ENCODE measurements at regions not wholly inside any gene's neighbourhood (a gene's known extent, or its start where the extent isn't known, plus 50 kb on each side); places are given as distances from the start of the nearest gene placed in this dataset.

GRCh38 chr16:27676839-27677238, 126.9 kb downstream of the KATNIP start:
- ATAC-seq (ENCODE audit: insufficient read depth, low FRiP score) (no peak), DNase-seq (no peak)
- H3K27me3 ChIP-seq (ENCODE audit: control insufficient read depth in 3 of 3, insufficient read depth in 3 of 3, low read length in 2 of 3): no peaks in the 10 kb centered on the region
- TF ChIP-seq CTCF (IDR thresholded peaks at IDR 0.05; ENCODE audit: control extremely low read depth, extremely low read depth): no peak
- H3K27ac ChIP-seq (ENCODE audit: low read depth in 1 of 2, low read length in 1 of 2): no peak overlapping the region
- no peaks in the 10 kb centered on the region for H3K4me1 ChIP-seq (ENCODE audit: control insufficient read depth in 5 of 5, insufficient read depth in 5 of 5, low read length in 5 of 5)
- H3K4me3 ChIP-seq: no peak overlapping the region
- 89 to 94% methylated on average over 4 of the region's 4 CpGs for WGBS, 2 donors
- no peak overlapping the region for H3K9ac ChIP-seq (ENCODE audit: insufficient read depth in 1 of 2, low read length in 2 of 2)
- H3K9me3 ChIP-seq (ENCODE audit: control insufficient read depth in 4 of 4, insufficient read depth in 3 of 4, low read length in 3 of 4): no peaks in the 10 kb centered on the region
- peaks cover 8 to 19% (median 16%) of the 10 kb centered on the region in 4 donors for H3K36me3 ChIP-seq (ENCODE audit: control insufficient read depth in 4 of 4, insufficient read depth in 4 of 4, low read length in 4 of 4)

GRCh38 chr16:27677263-27677662, 127.3 kb downstream of the KATNIP start:
- WGBS, 2 donors: 76 to 82% methylated on average over 3 of the region's 3 CpGs
- no peak for TF ChIP-seq CTCF (IDR thresholded peaks at IDR 0.05; ENCODE audit: control extremely low read depth, extremely low read depth)
- ATAC-seq (ENCODE audit: insufficient read depth, low FRiP score) (no peak), DNase-seq (no peak)
- H3K36me3 ChIP-seq (ENCODE audit: control insufficient read depth in 4 of 4, insufficient read depth in 4 of 4, low read length in 4 of 4): peaks cover 8 to 21% (median 18%) of the 10 kb centered on the region in 4 donors
- no peak overlapping the region for H3K9ac ChIP-seq (ENCODE audit: insufficient read depth in 1 of 2, low read length in 2 of 2)
- H3K4me3 ChIP-seq: no peak overlapping the region
- H3K9me3 ChIP-seq (ENCODE audit: control insufficient read depth in 4 of 4, insufficient read depth in 3 of 4, low read length in 3 of 4): no peaks in the 10 kb centered on the region
- no peaks in the 10 kb centered on the region for H3K27me3 ChIP-seq (ENCODE audit: control insufficient read depth in 3 of 3, insufficient read depth in 3 of 3, low read length in 2 of 3)
- H3K27ac ChIP-seq (ENCODE audit: low read depth in 1 of 2, low read length in 1 of 2): no peak overlapping the region
- H3K4me1 ChIP-seq (ENCODE audit: control insufficient read depth in 5 of 5, insufficient read depth in 5 of 5, low read length in 5 of 5): no peaks in the 10 kb centered on the region

GRCh38 chr16:27678955-27679354, 129.0 kb downstream of the KATNIP start:
- no peak for ATAC-seq (ENCODE audit: insufficient read depth, low FRiP score)
- Histone ChIP-seq H3K9me3 (ENCODE audit: control insufficient read depth in 4 of 4, insufficient read depth in 3 of 4, low read length in 3 of 4) (no peaks in the 10 kb centered on the region), H3K27ac (ENCODE audit: low read depth in 1 of 2, low read length in 1 of 2) (no peak overlapping the region), H3K4me1 (ENCODE audit: control insufficient read depth in 5 of 5, insufficient read depth in 5 of 5, low read length in 5 of 5) (no peaks in the 10 kb centered on the region), H3K27me3 (ENCODE audit: control insufficient read depth in 3 of 3, insufficient read depth in 3 of 3, low read length in 2 of 3) (no peaks in the 10 kb centered on the region), H3K9ac (ENCODE audit: insufficient read depth in 1 of 2, low read length in 2 of 2) (no peak overlapping the region), H3K36me3 (ENCODE audit: control insufficient read depth in 4 of 4, insufficient read depth in 4 of 4, low read length in 4 of 4) (peaks cover 8 to 28% (median 20%) of the 10 kb centered on the region in 4 donors), H3K4me3 (no peak overlapping the region)
- no peak for TF ChIP-seq CTCF (IDR thresholded peaks at IDR 0.05; ENCODE audit: control extremely low read depth, extremely low read depth)
- 97% methylated on average over 3 of the region's 3 CpGs for WGBS, 2 donors
- no peak for DNase-seq

GRCh38 chr16:27679899-27680298, 130.0 kb downstream of the KATNIP start:
- no peaks in the 10 kb centered on the region for H3K4me1 ChIP-seq (ENCODE audit: control insufficient read depth in 5 of 5, insufficient read depth in 5 of 5, low read length in 5 of 5)
- H3K9me3 ChIP-seq (ENCODE audit: control insufficient read depth in 4 of 4, insufficient read depth in 3 of 4, low read length in 3 of 4): no peaks in the 10 kb centered on the region
- ATAC-seq (ENCODE audit: insufficient read depth, low FRiP score) (no peak), DNase-seq (no peak)
- 87 to 92% methylated on average over 7 of the region's 7 CpGs for WGBS, 2 donors
- H3K36me3 ChIP-seq (ENCODE audit: control insufficient read depth in 4 of 4, insufficient read depth in 4 of 4, low read length in 4 of 4): peaks cover 3 to 26% (median 18%) of the 10 kb centered on the region in 4 donors
- no peak overlapping the region for H3K4me3 ChIP-seq
- no peak overlapping the region for H3K27ac ChIP-seq (ENCODE audit: low read depth in 1 of 2, low read length in 1 of 2)
- no peaks in the 10 kb centered on the region for H3K27me3 ChIP-seq (ENCODE audit: control insufficient read depth in 3 of 3, insufficient read depth in 3 of 3, low read length in 2 of 3)
- H3K9ac ChIP-seq (ENCODE audit: insufficient read depth in 1 of 2, low read length in 2 of 2): no peak overlapping the region
- no peak for TF ChIP-seq CTCF (IDR thresholded peaks at IDR 0.05; ENCODE audit: control extremely low read depth, extremely low read depth)
